Neutrophil (primary cell): ENCODE measurements at regions not wholly inside any gene's neighbourhood (a gene's known extent, or its start where the extent isn't known, plus 50 kb on each side); places are given as distances from the start of the nearest gene placed in this dataset.

Source experiments
- H3K27ac ChIP-seq: fragments of 200-600 bp; sonication (generic); 2 replicates; pipeline ENCODE4 v1.5.1; 2016; ENCODE audit warnings: mild to moderate bottlenecking, moderate library complexity
- H3K27me3 ChIP-seq: fragments of 200-600 bp; sonication (generic); 2 replicates; pipeline ENCODE4 v1.6.0; 2016; ENCODE audit warnings: mild to moderate bottlenecking
- H3K36me3 ChIP-seq: fragments of 200-600 bp; sonication (generic); 2 replicates; pipeline ENCODE4 v1.5.1; 2017
- H3K4me1 ChIP-seq, 2 experiments: fragments of 200-600 bp in 1 of 2; sonication (generic) in 1 of 2; 1 replicate in 1 of 2; 2 replicates in 1 of 2; pipeline versions ENCODE4 v1.5.1 to v1.6.1; 2013 to 2016; ENCODE audit warnings: low read depth in 1 of 2, low read length in 1 of 2, mild to moderate bottlenecking in 1 of 2, moderate library complexity in 1 of 2; ENCODE audit not compliant: control insufficient read depth in 1 of 2, insufficient read depth in 1 of 2
- H3K4me3 ChIP-seq, 2 experiments: fragments of 200-600 bp in 1 of 2; sonication (generic) in 1 of 2; 1 replicate in 1 of 2; 2 replicates in 1 of 2; pipeline ENCODE4 v1.5.1; 2013 to 2016; ENCODE audit warnings: low read depth in 1 of 2, low read length in 1 of 2, mild to moderate bottlenecking in 1 of 2, moderate library complexity in 1 of 2
- H3K9me3 ChIP-seq: fragments of 200-600 bp; sonication (generic); 2 replicates; pipeline ENCODE4 v1.5.1; 2016
- CTCF ChIP-seq: fragments of 200-600 bp; sonication (generic); IDR thresholded peaks from 2 replicates; pipeline ENCODE4 v1.5.1; 2016; ENCODE audit warnings: antibody characterized with exemption

GRCh38 chr3:82354228-82354627 lies 592.8 kb upstream of the GBE1 start:
- Histone ChIP-seq H3K4me3 (no peak overlapping the region), H3K27me3 (no peaks in the 10 kb centered on the region), H3K27ac (no peak overlapping the region), H3K36me3 (no peaks in the 10 kb centered on the region), H3K9me3 (no peaks in the 10 kb centered on the region), H3K4me1 (no peaks in the 10 kb centered on the region)
- TF ChIP-seq CTCF = no peak

- H3K27me3 ChIP-seq = no peaks in the 10 kb centered on the region
- H3K4me1 ChIP-seq = no peaks in the 10 kb centered on the region
- H3K27ac ChIP-seq = no peak overlapping the region
- no peak overlapping the region for H3K4me3 ChIP-seq
- H3K9me3 ChIP-seq = no peaks in the 10 kb centered on the region
- no peak for TF ChIP-seq CTCF
- H3K36me3 ChIP-seq = no peaks in the 10 kb centered on the region
These were observed 592.1 kb upstream of the GBE1 start for GRCh38 chr3:82353306-82354171.

GRCh38 chr3:82347585-82347984 lies 586.1 kb upstream of the GBE1 start:
- H3K27ac ChIP-seq = no peak overlapping the region
- no peaks in the 10 kb centered on the region for H3K27me3 ChIP-seq
- no peaks in the 10 kb centered on the region for H3K9me3 ChIP-seq
- TF ChIP-seq CTCF = no peak
- H3K4me3 ChIP-seq = no peak overlapping the region
- H3K36me3 ChIP-seq = no peaks in the 10 kb centered on the region
- no peaks in the 10 kb centered on the region for H3K4me1 ChIP-seq

GRCh38 chr3:82342521-82342920 lies 581.1 kb upstream of the GBE1 start:
- TF ChIP-seq CTCF = no peak
- no peaks in the 10 kb centered on the region for H3K27me3 ChIP-seq
- no peaks in the 10 kb centered on the region for H3K36me3 ChIP-seq
- no peaks in the 10 kb centered on the region for H3K9me3 ChIP-seq
- no peaks in the 10 kb centered on the region for H3K4me1 ChIP-seq
- no peak overlapping the region for H3K4me3 ChIP-seq
- H3K27ac ChIP-seq = no peak overlapping the region

- TF ChIP-seq CTCF = no peak
- no peak overlapping the region for H3K27ac ChIP-seq
- H3K27me3 ChIP-seq = no peaks in the 10 kb centered on the region
- no peaks in the 10 kb centered on the region for H3K4me1 ChIP-seq
- H3K9me3 ChIP-seq = no peaks in the 10 kb centered on the region
- no peaks in the 10 kb centered on the region for H3K36me3 ChIP-seq
- H3K4me3 ChIP-seq = no peak overlapping the region
These were observed 567.9 kb upstream of the GBE1 start for GRCh38 chr3:82329300-82329699.
